ENCODE measurements at regions not wholly inside any gene's neighbourhood (a gene's known extent, or its start where the extent isn't known, plus 50 kb on each side); places are given as distances from the start of the nearest gene placed in this dataset.
"Not testable (repeated sequence)": the region's sequence is repeated elsewhere in the genome, so short reads cannot be mapped to it uniquely, and the experiment has no call there.

GRCh38 chr5:14930486-14930885, 58.9 kb upstream of the ANKH start:
- DNase-seq: no peak

- DNase-seq: no peak
These were observed 57.9 kb upstream of the ANKH start for GRCh38 chr5:14929293-14930065.

- no peak for DNase-seq
These were observed 57.1 kb upstream of the ANKH start for GRCh38 chr5:14928661-14929060.

- no peak for DNase-seq
These were observed 53.7 kb upstream of the ANKH start for GRCh38 chr5:14925326-14925725.

GRCh38 chr5:14922952-14923351, 51.4 kb upstream of the ANKH start:
- DNase-seq: not testable (repeated sequence)

GRCh38 chr5:14922456-14922855, 50.9 kb upstream of the ANKH start:
- DNase-seq: no peak
